OCI-LY3 (cell line): ENCODE measurements at regions not wholly inside any gene's neighbourhood (a gene's known extent, or its start where the extent isn't known, plus 50 kb on each side); places are given as distances from the start of the nearest gene placed in this dataset.

ENCODE experiments used
- H2AFZ ChIP-seq: fragments of 200-600, 300-600 bp; shearing (Covaris generic); 2 replicates; pipeline ENCODE4 v1.6.0; 2014; ENCODE audit warnings: antibody characterized with exemption, low read depth, low read length
- H3K27ac ChIP-seq: fragments of 200-600, 300-600 bp; sonication (generic); 2 replicates; pipeline ENCODE4 v1.5.1; 2014; ENCODE audit warnings: mild to moderate bottlenecking, low read length, moderate library complexity, mixed read lengths
- H3K27me3 ChIP-seq: fragments of 200-600, 300-600 bp; sonication (generic); 2 replicates; pipeline ENCODE4 v1.6.1; 2014; ENCODE audit warnings: low read depth, low read length, mixed read lengths
- H3K36me3 ChIP-seq: fragments of 200-600, 300-600 bp; sonication (generic); replicated peaks from 2 replicates; pipeline ENCODE3; 2014; ENCODE audit warnings: low read depth, low read length, mixed read lengths
- H3K4me1 ChIP-seq: fragments of 300-600, 200-600 bp; sonication (generic); 2 replicates; pipeline ENCODE4 v1.6.1; 2014; ENCODE audit warnings: low read length, mixed read lengths
- H3K4me2 ChIP-seq: fragments of 200-600, 300-600 bp; sonication (generic); 2 replicates; pipeline ENCODE4 v1.6.1; 2014; ENCODE audit warnings: low read length, mixed read lengths
- H3K4me3 ChIP-seq: fragments of 300-600, 200-600 bp; sonication (generic); 2 replicates; pipeline ENCODE4 v1.5.1; 2014; ENCODE audit warnings: antibody characterized with exemption, mild to moderate bottlenecking, low read length, moderate library complexity
- H3K79me2 ChIP-seq: fragments of 300-600, 200-600 bp; shearing (Covaris generic); 2 replicates; pipeline ENCODE4 v1.6.1; 2014; ENCODE audit warnings: mild to moderate bottlenecking, low read length, mixed read lengths
- H3K9ac ChIP-seq: fragments of 300-600, 200-600 bp; shearing (Covaris generic); 2 replicates; pipeline ENCODE4 v1.6.0; 2014; ENCODE audit warnings: mild to moderate bottlenecking, low read length, moderate library complexity
- H3K9me3 ChIP-seq: fragments of 200-600, 300-600 bp; shearing (Covaris generic); 2 replicates; pipeline ENCODE4 v1.6.1; 2014; ENCODE audit warnings: low read length, mixed read lengths; ENCODE audit not compliant: insufficient read depth
- H4K20me1 ChIP-seq: fragments of 200-600, 300-600 bp; sonication (generic); 2 replicates; pipeline ENCODE4 v1.6.1; 2016; ENCODE audit warnings: low read length, mixed read lengths; ENCODE audit not compliant: insufficient read depth
- EZH2phosphoT487 ChIP-seq: fragments of 200-600 bp; shearing (Covaris generic); IDR thresholded peaks from 2 replicates; pipeline ENCODE4 v1.6.1; 2018; ENCODE audit warnings: antibody characterized with exemption, mixed run types, low read depth
- TF ChIP-seq, protein P1 (sequence below): fragments of 200-600, 300-600 bp; sonication (generic); IDR thresholded peaks from 2 replicates; pipeline ENCODE4 v1.5.1; 2014; ENCODE audit warnings: antibody characterized with exemption, low read length, low read depth

DNA sequence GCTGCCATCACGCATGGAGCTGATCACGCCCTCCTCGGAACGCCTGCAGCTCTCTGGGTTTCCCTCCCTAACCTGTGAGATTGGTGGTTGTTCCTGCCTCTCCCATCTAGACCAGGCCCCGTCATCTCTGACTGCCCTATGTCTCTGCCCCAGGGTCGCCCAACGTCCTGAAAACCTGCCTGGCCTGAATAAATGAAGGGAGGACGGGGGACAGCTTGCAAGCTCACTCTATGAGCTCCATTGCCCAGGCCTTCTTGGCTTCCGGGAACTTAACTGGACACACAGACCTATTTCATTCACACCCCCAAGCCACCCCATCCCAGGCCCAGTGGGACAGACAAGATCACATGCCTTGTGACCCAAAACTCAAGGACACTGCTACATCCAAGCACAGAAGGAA lies 274.2 kb downstream of the XXYLT1 start:
- no peaks in the 10 kb centered on the region for H3K4me1 ChIP-seq
- no peaks in the 10 kb centered on the region for H3K36me3 ChIP-seq
- no peak overlapping the region for H3K27ac ChIP-seq
- H3K9me3 ChIP-seq = no peaks in the 10 kb centered on the region
- H4K20me1 ChIP-seq = no peaks in the 10 kb centered on the region
- no peak overlapping the region for H3K4me3 ChIP-seq
- no peak overlapping the region for H2AFZ ChIP-seq
- peaks cover 22% of the 10 kb centered on the region for H3K27me3 ChIP-seq
- H3K9ac ChIP-seq = no peak overlapping the region
- no peak overlapping the region for H3K4me2 ChIP-seq
- TF ChIP-seq EZH2phosphoT487 = no peak
- TF ChIP-seq, protein P1, sequence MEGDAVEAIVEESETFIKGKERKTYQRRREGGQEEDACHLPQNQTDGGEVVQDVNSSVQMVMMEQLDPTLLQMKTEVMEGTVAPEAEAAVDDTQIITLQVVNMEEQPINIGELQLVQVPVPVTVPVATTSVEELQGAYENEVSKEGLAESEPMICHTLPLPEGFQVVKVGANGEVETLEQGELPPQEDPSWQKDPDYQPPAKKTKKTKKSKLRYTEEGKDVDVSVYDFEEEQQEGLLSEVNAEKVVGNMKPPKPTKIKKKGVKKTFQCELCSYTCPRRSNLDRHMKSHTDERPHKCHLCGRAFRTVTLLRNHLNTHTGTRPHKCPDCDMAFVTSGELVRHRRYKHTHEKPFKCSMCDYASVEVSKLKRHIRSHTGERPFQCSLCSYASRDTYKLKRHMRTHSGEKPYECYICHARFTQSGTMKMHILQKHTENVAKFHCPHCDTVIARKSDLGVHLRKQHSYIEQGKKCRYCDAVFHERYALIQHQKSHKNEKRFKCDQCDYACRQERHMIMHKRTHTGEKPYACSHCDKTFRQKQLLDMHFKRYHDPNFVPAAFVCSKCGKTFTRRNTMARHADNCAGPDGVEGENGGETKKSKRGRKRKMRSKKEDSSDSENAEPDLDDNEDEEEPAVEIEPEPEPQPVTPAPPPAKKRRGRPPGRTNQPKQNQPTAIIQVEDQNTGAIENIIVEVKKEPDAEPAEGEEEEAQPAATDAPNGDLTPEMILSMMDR = no peak
- H3K79me2 ChIP-seq = no peaks in the 10 kb centered on the region

DNA sequence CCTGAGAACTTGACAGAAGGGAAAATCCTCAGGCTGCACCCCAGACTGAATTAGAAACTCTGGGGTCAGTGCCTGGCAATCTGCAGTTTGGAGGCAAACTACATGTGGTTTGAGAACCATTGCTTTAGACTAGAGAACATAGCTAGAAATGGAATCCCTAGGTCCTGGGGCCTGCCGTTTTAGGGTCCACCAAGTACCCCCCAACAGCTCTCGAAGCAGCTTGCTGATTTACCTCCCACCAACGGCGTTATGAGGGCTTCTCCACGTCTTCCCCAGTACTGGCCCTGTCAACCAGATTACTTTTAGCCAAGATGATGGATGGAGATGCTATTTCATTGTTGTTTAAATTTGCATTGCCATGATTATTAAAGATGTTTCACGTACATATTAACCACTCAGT lies 272.5 kb downstream of the XXYLT1 start:
- H2AFZ ChIP-seq = no peak overlapping the region
- no peaks in the 10 kb centered on the region for H3K79me2 ChIP-seq
- H3K9ac ChIP-seq = no peak overlapping the region
- no peak overlapping the region for H3K27ac ChIP-seq
- H4K20me1 ChIP-seq = no peaks in the 10 kb centered on the region
- no peaks in the 10 kb centered on the region for H3K36me3 ChIP-seq
- H3K27me3 ChIP-seq = peaks cover 21% of the 10 kb centered on the region
- no peak overlapping the region for H3K4me3 ChIP-seq
- no peak overlapping the region for H3K4me2 ChIP-seq
- H3K4me1 ChIP-seq = peaks cover 15% of the 10 kb centered on the region
- no peaks in the 10 kb centered on the region for H3K9me3 ChIP-seq
- TF ChIP-seq, protein P1 = no peak
- no peak for TF ChIP-seq EZH2phosphoT487

DNA sequence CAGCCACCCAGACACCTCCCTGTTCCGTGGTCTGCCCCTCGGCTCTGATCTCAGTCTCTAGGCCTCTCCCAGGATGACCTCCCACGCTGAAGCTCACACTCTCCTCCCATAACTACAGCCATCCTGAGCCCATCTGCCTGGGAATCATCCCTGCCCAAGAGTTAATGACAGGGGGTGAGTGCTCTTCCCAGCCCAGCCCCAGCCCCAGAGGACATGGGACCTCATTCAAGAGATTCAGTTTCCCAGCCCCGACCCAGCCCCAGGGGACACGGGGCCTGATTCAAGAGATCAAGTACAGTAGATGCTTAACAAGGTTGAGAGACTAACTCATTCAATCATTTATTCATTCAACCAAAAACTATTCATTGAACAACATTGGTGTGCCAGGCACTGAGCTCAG lies 272.0 kb downstream of the XXYLT1 start:
- H3K4me3 ChIP-seq = no peak overlapping the region
- H3K79me2 ChIP-seq = no peaks in the 10 kb centered on the region
- H2AFZ ChIP-seq = no peak overlapping the region
- TF ChIP-seq EZH2phosphoT487 = no peak
- TF ChIP-seq, protein P1 = no peak
- no peaks in the 10 kb centered on the region for H4K20me1 ChIP-seq
- H3K4me2 ChIP-seq = no peak overlapping the region
- H3K4me1 ChIP-seq = peaks cover 17% of the 10 kb centered on the region
- no peaks in the 10 kb centered on the region for H3K9me3 ChIP-seq
- H3K36me3 ChIP-seq = no peaks in the 10 kb centered on the region
- peaks cover 21% of the 10 kb centered on the region for H3K27me3 ChIP-seq
- no peak overlapping the region for H3K27ac ChIP-seq
- no peak overlapping the region for H3K9ac ChIP-seq

DNA sequence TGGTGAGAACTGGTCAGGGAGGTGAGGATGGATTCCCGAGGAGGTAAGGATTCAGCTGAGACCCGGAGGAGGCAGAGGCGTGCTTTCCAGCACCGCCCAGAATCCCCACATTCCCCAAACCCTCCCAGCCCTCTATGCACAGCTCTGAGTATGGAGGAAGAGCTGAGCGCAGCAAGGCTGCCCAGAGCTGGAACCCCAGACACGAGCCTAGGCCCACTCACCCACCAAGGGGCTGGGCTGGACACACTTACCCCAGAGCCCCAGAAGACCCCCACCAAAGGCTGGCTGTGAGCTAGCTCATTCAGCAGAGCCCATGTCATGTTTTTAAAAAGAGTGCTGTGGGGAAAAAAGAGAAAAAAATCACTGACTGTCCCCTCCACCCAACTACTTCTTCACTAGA lies 271.5 kb downstream of the XXYLT1 start:
- H3K9me3 ChIP-seq = no peaks in the 10 kb centered on the region
- H3K4me1 ChIP-seq = peaks cover 17% of the 10 kb centered on the region
- H3K36me3 ChIP-seq = no peaks in the 10 kb centered on the region
- H3K27me3 ChIP-seq = peaks cover 21% of the 10 kb centered on the region
- H3K27ac ChIP-seq = no peak overlapping the region
- H3K4me2 ChIP-seq = no peak overlapping the region
- H3K4me3 ChIP-seq = no peak overlapping the region
- no peaks in the 10 kb centered on the region for H3K79me2 ChIP-seq
- no peaks in the 10 kb centered on the region for H4K20me1 ChIP-seq
- H2AFZ ChIP-seq = no peak overlapping the region
- no peak for TF ChIP-seq EZH2phosphoT487
- TF ChIP-seq, protein P1 = no peak
- no peak overlapping the region for H3K9ac ChIP-seq
